PC-9 (cell line): ENCODE measurements at regions not wholly inside any gene's neighbourhood (a gene's known extent, or its start where the extent isn't known, plus 50 kb on each side); places are given as distances from the start of the nearest gene placed in this dataset.

Source experiments
- CTCF ChIP-seq: fragments of 200-600 bp; sonication (generic); conservative IDR thresholded peaks from 2 replicates; pipeline ENCODE4 v1.6.1; 2017; ENCODE audit warnings: mixed run types, antibody characterized with exemption, mild to moderate bottlenecking, moderate library complexity
- EZH2 ChIP-seq: fragments of 200-600 bp; sonication (generic); IDR thresholded peaks from 2 replicates; pipeline ENCODE4 v1.8.0; 2017; ENCODE audit warnings: antibody characterized with exemption, low read depth

- no peak for TF ChIP-seq CTCF
- TF ChIP-seq EZH2, result no peak
Observed at GRCh38 chr12:107847430-107847829, 72.9 kb downstream of the ASCL4 start.
